Keratinocyte (primary cell): ENCODE measurements at regions not wholly inside any gene's neighbourhood (a gene's known extent, or its start where the extent isn't known, plus 50 kb on each side); places are given as distances from the start of the nearest gene placed in this dataset.

Experiments used
- DNase-seq: peaks from one replicate; pipeline ENCODE4 v3.0.0-alpha.2; 2011; ENCODE audit warnings: low read depth, missing footprints, low spot score
- FAIRE-seq: peaks from 2 replicates; lab custom pipeline; 2011; peaks lifted over from hg19 to GRCh38; lab: Jason Lieb, UNC
- H2AFZ ChIP-seq: 2 replicates; pipeline ENCODE4 v1.6.0; 2012; ENCODE audit warnings: low read length, control low read depth, inconsistent platforms; ENCODE audit not compliant: control insufficient read depth
- H3K27ac ChIP-seq: 2 replicates; pipeline ENCODE4 v1.5.1; 2011; ENCODE audit warnings: low read length; ENCODE audit not compliant: control insufficient read depth, insufficient read depth
- H3K27me3 ChIP-seq: 3 replicates; pipeline ENCODE4 v1.6.0; 2011; ENCODE audit warnings: low read length; ENCODE audit not compliant: control insufficient read depth, insufficient read depth; ENCODE audit errors: extremely low read depth
- H3K36me3 ChIP-seq, 2 experiments: 2 replicates in 1 of 2; 3 replicates in 1 of 2; pipeline ENCODE4 v1.5.1; 2011; ENCODE audit warnings: low read length in 2 of 2, mild to moderate bottlenecking in 1 of 2; ENCODE audit not compliant: control insufficient read depth in 2 of 2, insufficient read depth in 2 of 2; ENCODE audit errors: extremely low read depth in 1 of 2
- H3K4me1 ChIP-seq: 3 replicates; pipeline ENCODE4 v1.5.1; 2011; ENCODE audit warnings: low read length; ENCODE audit not compliant: control insufficient read depth, insufficient read depth; ENCODE audit errors: extremely low read depth
- H3K4me2 ChIP-seq: 3 replicates; pipeline ENCODE4 v1.6.0; 2011; ENCODE audit warnings: low read depth, low read length; ENCODE audit not compliant: control insufficient read depth, insufficient read depth; ENCODE audit errors: extremely low read depth
- H3K4me3 ChIP-seq, 3 experiments: fragments of 200-600 bp in 1 of 3; sonication (generic) in 1 of 3; 2 replicates in 2 of 3; 3 replicates in 1 of 3; pipeline ENCODE4 v1.5.1; 2011 to 2016; ENCODE audit warnings: low read length in 3 of 3, mild to moderate bottlenecking in 3 of 3, control low read depth in 2 of 3, inconsistent platforms in 1 of 3, low read depth in 1 of 3, mixed read lengths in 1 of 3, mixed run types in 1 of 3, moderate library complexity in 1 of 3; ENCODE audit not compliant: control insufficient read depth in 2 of 3, insufficient read depth in 2 of 3; ENCODE audit errors: extremely low read depth in 1 of 3
- H3K79me2 ChIP-seq: 2 replicates; pipeline ENCODE4 v1.6.0; 2012; ENCODE audit warnings: low read length; ENCODE audit not compliant: control insufficient read depth, insufficient read depth
- H3K9ac ChIP-seq: 3 replicates; pipeline ENCODE4 v1.6.0; 2011; ENCODE audit warnings: low read length; ENCODE audit not compliant: control insufficient read depth, insufficient read depth; ENCODE audit errors: extremely low read depth
- H3K9me1 ChIP-seq: 3 replicates; pipeline ENCODE4 v1.6.0; 2011; ENCODE audit warnings: low read length; ENCODE audit not compliant: control insufficient read depth, insufficient read depth; ENCODE audit errors: extremely low read depth
- H3K9me3 ChIP-seq: 2 replicates; pipeline ENCODE4 v1.5.1; 2012; ENCODE audit warnings: low read depth, low read length; ENCODE audit not compliant: control insufficient read depth
- H4K20me1 ChIP-seq: 3 replicates; pipeline ENCODE4 v1.6.0; 2011; ENCODE audit warnings: low read length; ENCODE audit not compliant: control insufficient read depth, insufficient read depth; ENCODE audit errors: extremely low read depth
- EZH2 ChIP-seq: IDR thresholded peaks from one replicate; pipeline ENCODE4 v1.6.1; 2012; ENCODE audit warnings: inconsistent platforms, mild to moderate bottlenecking, low read length, moderate library complexity
- dilution Hi-C: fragments of 300-500 bp; cut with MboI; formaldehyde crosslinking; loops from one replicate; pipeline ENCODE4 v1.7.0; 2020; ENCODE audit warnings: low sequenced_read_pairs; ENCODE audit not compliant: extremely low pct_ligation_motif_present
- TF ChIP-seq, protein P1 (sequence below), 3 experiments: IDR thresholded peaks in 1 of 3; conservative IDR thresholded peaks in 1 of 3; optimal IDR thresholded peaks in 1 of 3; 2 replicates in 2 of 3; 3 replicates in 1 of 3; pipeline versions ENCODE3 to v1.5.1; 2011; ENCODE audit warnings: low read length in 3 of 3, mild to moderate bottlenecking in 3 of 3, moderate library complexity in 2 of 3, control low read depth in 1 of 3, inconsistent platforms in 1 of 3; ENCODE audit not compliant: insufficient read depth in 2 of 3; ENCODE audit errors: extremely low read depth in 1 of 3

DNA sequence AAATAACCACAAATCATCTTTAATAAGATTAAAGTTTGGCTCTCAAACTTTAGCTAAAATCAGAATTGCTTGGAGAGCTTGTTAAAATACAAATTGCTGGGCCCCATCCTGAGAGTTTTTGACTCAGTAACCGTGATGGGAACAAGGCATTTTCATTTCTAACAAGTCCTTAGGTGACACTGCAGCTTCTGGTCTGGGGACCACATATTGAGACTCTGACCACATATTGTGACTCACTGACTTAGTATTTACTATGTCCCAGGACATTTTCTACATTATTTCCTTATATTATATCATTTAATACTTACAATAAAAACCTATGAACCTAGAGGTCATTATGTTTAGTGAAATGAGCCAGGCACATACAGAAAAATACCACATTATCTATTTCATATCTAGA is 164.5 kb downstream of the ZMAT3 start:
- no peak for FAIRE-seq
- dilution Hi-C loops = no loop called here
- H2AFZ ChIP-seq = no peak overlapping the region
- H4K20me1 ChIP-seq = no peaks in the 10 kb centered on the region
- no peaks in the 10 kb centered on the region for H3K36me3 ChIP-seq
- no peak for TF ChIP-seq EZH2
- TF ChIP-seq, protein P1, sequence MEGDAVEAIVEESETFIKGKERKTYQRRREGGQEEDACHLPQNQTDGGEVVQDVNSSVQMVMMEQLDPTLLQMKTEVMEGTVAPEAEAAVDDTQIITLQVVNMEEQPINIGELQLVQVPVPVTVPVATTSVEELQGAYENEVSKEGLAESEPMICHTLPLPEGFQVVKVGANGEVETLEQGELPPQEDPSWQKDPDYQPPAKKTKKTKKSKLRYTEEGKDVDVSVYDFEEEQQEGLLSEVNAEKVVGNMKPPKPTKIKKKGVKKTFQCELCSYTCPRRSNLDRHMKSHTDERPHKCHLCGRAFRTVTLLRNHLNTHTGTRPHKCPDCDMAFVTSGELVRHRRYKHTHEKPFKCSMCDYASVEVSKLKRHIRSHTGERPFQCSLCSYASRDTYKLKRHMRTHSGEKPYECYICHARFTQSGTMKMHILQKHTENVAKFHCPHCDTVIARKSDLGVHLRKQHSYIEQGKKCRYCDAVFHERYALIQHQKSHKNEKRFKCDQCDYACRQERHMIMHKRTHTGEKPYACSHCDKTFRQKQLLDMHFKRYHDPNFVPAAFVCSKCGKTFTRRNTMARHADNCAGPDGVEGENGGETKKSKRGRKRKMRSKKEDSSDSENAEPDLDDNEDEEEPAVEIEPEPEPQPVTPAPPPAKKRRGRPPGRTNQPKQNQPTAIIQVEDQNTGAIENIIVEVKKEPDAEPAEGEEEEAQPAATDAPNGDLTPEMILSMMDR (optimal IDR thresholded peaks at IDR 0.05 in 1 of 3, IDR thresholded peaks at IDR 0.05 in 1 of 3, conservative IDR thresholded peaks at IDR 0.05 in 1 of 3; ENCODE audit: extremely low read depth in 1 of 3, insufficient read depth in 2 of 3, low read length in 3 of 3) = no peak
- no peak overlapping the region for H3K27ac ChIP-seq
- no peak overlapping the region for H3K9ac ChIP-seq
- H3K79me2 ChIP-seq = no peaks in the 10 kb centered on the region
- no peaks in the 10 kb centered on the region for H3K27me3 ChIP-seq
- H3K9me1 ChIP-seq = no peaks in the 10 kb centered on the region
- H3K4me2 ChIP-seq = no peak overlapping the region
- no peak for DNase-seq
- no peaks in the 10 kb centered on the region for H3K9me3 ChIP-seq
- no peak overlapping the region for H3K4me3 ChIP-seq
- H3K4me1 ChIP-seq = no peaks in the 10 kb centered on the region

GRCh38 chr3:178901204-178901603 is 170.4 kb downstream of the ZMAT3 start:
- Histone ChIP-seq H3K9me3 (no peaks in the 10 kb centered on the region), H3K9ac (no peak overlapping the region), H3K4me1 (no peaks in the 10 kb centered on the region), H3K9me1 (no peaks in the 10 kb centered on the region), H3K79me2 (no peaks in the 10 kb centered on the region), H4K20me1 (no peaks in the 10 kb centered on the region), H2AFZ (no peak overlapping the region), H3K36me3 (no peaks in the 10 kb centered on the region), H3K4me3 (no peak overlapping the region), H3K27ac (no peak overlapping the region), H3K4me2 (no peak overlapping the region), H3K27me3 (no peaks in the 10 kb centered on the region)
- FAIRE-seq (no peak), DNase-seq (no peak)
- TF ChIP-seq, protein P1 (optimal IDR thresholded peaks at IDR 0.05 in 1 of 3, IDR thresholded peaks at IDR 0.05 in 1 of 3, conservative IDR thresholded peaks at IDR 0.05 in 1 of 3; ENCODE audit: extremely low read depth in 1 of 3, insufficient read depth in 2 of 3, low read length in 3 of 3) = no peak
- no peak for TF ChIP-seq EZH2
- dilution Hi-C loops = no loop called here
